HCT116 (cell line): ENCODE measurements at regions not wholly inside any gene's neighbourhood (a gene's known extent, or its start where the extent isn't known, plus 50 kb on each side); places are given as distances from the start of the nearest gene placed in this dataset.

Experiments
- ATAC-seq: fragments of 200-7000 bp; cut with Tn5 transposase; 2 replicates; pipeline ENCODE4 v1.9.1; 2020; ENCODE audit warnings: mild to moderate bottlenecking, moderate library complexity
- BruUV-seq: library from RNA; stranded (reverse); fragments of 400-500 nt; replicated peaks from 2 replicates; lab custom pipeline; 2021; lab: Mats Ljungman, UMichigan
- CTCF ChIA-PET: fragments of 300-600 bp; sonication (Branson Sonifier 250); formaldehyde crosslinking; loops from one replicate; lab custom pipeline; 2021; ENCODE audit warnings: antibody characterized with exemption; lab: Charles Lee
- POLR2A ChIA-PET: fragments of 300-600, 350-600 bp; sonication (Branson Sonifier 250); formaldehyde crosslinking; loops from one replicate; lab custom pipeline; 2021; ENCODE audit warnings: antibody characterized with exemption; lab: Charles Lee
- RAD21 ChIA-PET, 2 experiments: fragments of 300-600 bp; sonication (Branson Sonifier 250); formaldehyde crosslinking; loops; one replicate each; lab custom pipeline; 2023; ENCODE audit warnings: low total read pairs in 2 of 2; ENCODE audit not compliant: uncharacterized antibody in 2 of 2, unreplicated experiment in 2 of 2, low non-redundant PET in 1 of 2; lab: Charles Lee
- DNase-seq: peaks from one replicate; pipeline ENCODE4 v3.0.0-alpha.2; 2010; ENCODE audit warnings: low read depth, low spot score
- H2AFZ ChIP-seq: fragments of 200-600 bp; shearing (Covaris generic), sonication (generic); 2 replicates; pipeline ENCODE4 v1.6.1; 2017; ENCODE audit warnings: low read depth, mixed run types, mixed read lengths, antibody characterized with exemption, low read length; ENCODE audit not compliant: poor library complexity, severe bottlenecking
- H3K27ac ChIP-seq: 2 replicates; pipeline ENCODE4 v1.5.1; 2012; ENCODE audit warnings: low read depth, low read length
- H3K27me3 ChIP-seq: fragments of 200-600 bp; sonication (generic); 2 replicates; pipeline ENCODE4 v1.6.1; 2016; ENCODE audit warnings: mixed run types, low read length, mixed read lengths; ENCODE audit not compliant: insufficient read depth
- H3K36me3 ChIP-seq, 2 experiments: fragments of 200-500 bp in 1 of 2; fragments of 200-600 bp in 1 of 2; sonication (Bioruptor generic) in 1 of 2; sonication (generic) in 1 of 2; 2 replicates each; pipeline versions ENCODE4 v1.5.1 to v1.6.1; 2014 to 2016; ENCODE audit warnings: low read length in 2 of 2, inconsistent platforms in 1 of 2, mixed read lengths in 1 of 2, mixed run types in 1 of 2; ENCODE audit not compliant: insufficient read depth in 2 of 2, control insufficient read depth in 1 of 2
- H3K4me1 ChIP-seq, 2 experiments: fragments of 200-600 bp in 1 of 2; sonication (generic) in 1 of 2; 2 replicates each; pipeline versions ENCODE4 v1.5.1 to v1.6.1; 2012 to 2017; ENCODE audit warnings: low read length in 2 of 2, inconsistent platforms in 1 of 2, mild to moderate bottlenecking in 1 of 2, mixed read lengths in 1 of 2, mixed run types in 1 of 2, moderate library complexity in 1 of 2; ENCODE audit not compliant: insufficient read depth in 2 of 2, control insufficient read depth in 1 of 2
- H3K4me2 ChIP-seq: fragments of 200-600 bp; sonication (generic); 2 replicates; pipeline ENCODE4 v1.6.1; 2017; ENCODE audit warnings: mixed run types, low read length, mixed read lengths
- H3K4me3 ChIP-seq, 2 experiments: fragments of 200-600 bp in 1 of 2; sonication (generic) in 1 of 2; replicated peaks in 1 of 2; 2 replicates each; pipeline ENCODE4 v1.5.1; 2011 to 2016; ENCODE audit warnings: low read length in 2 of 2, control low read depth in 1 of 2, low read depth in 1 of 2, mild to moderate bottlenecking in 1 of 2, mixed read lengths in 1 of 2, mixed run types in 1 of 2
- H3K79me2 ChIP-seq: fragments of 200-600 bp; sonication (generic); 2 replicates; pipeline ENCODE4 v1.6.1; 2017; ENCODE audit warnings: mild to moderate bottlenecking, mixed run types, low read length, moderate library complexity, mixed read lengths; ENCODE audit not compliant: insufficient read depth
- H3K9ac ChIP-seq: fragments of 200-600 bp; sonication (generic); 2 replicates; pipeline ENCODE4 v1.6.1; 2016; ENCODE audit warnings: low read length, mixed read lengths
- H3K9me2 ChIP-seq: fragments of 200-600 bp; sonication (generic), shearing (Covaris generic); 2 replicates; pipeline ENCODE4 v1.6.1; 2017; ENCODE audit warnings: mixed run types, mild to moderate bottlenecking, moderate library complexity; ENCODE audit not compliant: insufficient read depth
- H3K9me3 ChIP-seq, 2 experiments: fragments of 200-500 bp in 1 of 2; fragments of 200-600 bp in 1 of 2; sonication (Bioruptor generic) in 1 of 2; sonication (generic) in 1 of 2; 2 replicates each; pipeline ENCODE4 v1.6.1; 2014 to 2017; ENCODE audit warnings: low read length in 2 of 2, mixed read lengths in 2 of 2, inconsistent platforms in 1 of 2, low read depth in 1 of 2, mild to moderate bottlenecking in 1 of 2, mixed run types in 1 of 2, moderate library complexity in 1 of 2; ENCODE audit not compliant: control insufficient read depth in 1 of 2, insufficient read depth in 1 of 2
- H4K20me1 ChIP-seq: fragments of 200-600 bp; sonication (generic), shearing (Covaris generic); 2 replicates; pipeline ENCODE4 v1.6.1; 2017; ENCODE audit warnings: mixed run types, mild to moderate bottlenecking, moderate library complexity; ENCODE audit not compliant: insufficient read depth
- EZH2phosphoT487 ChIP-seq: fragments of 200-600 bp; IDR thresholded peaks from 2 replicates; pipeline ENCODE4 v1.6.1; 2018; ENCODE audit warnings: antibody characterized with exemption, borderline replicate concordance
- JUND ChIP-seq: IDR thresholded peaks from 2 replicates; pipeline ENCODE4 v1.6.1; 2012
- SIN3A ChIP-seq: IDR thresholded peaks from 2 replicates; pipeline ENCODE4 v1.6.1; 2012; ENCODE audit warnings: low read depth
- SP1 ChIP-seq: IDR thresholded peaks from 2 replicates; pipeline ENCODE4 v1.6.1; 2012; ENCODE audit warnings: low read depth
- SRF ChIP-seq: IDR thresholded peaks from 2 replicates; pipeline ENCODE4 v1.6.1; 2012; ENCODE audit warnings: low read depth
- TCF7L2 ChIP-seq: IDR thresholded peaks from 2 replicates; pipeline ENCODE4 v1.7.0; 2011; ENCODE audit warnings: borderline replicate concordance, inconsistent platforms; ENCODE audit not compliant: insufficient read depth, insufficient read length; ENCODE audit errors: extremely low read depth
- ZNF274 ChIP-seq: fragments of 200-500 bp; sonication (Bioruptor generic); IDR thresholded peaks from 2 replicates; pipeline ENCODE4 v1.6.1; 2014; ENCODE audit warnings: mild to moderate bottlenecking, low read depth, low read length, inconsistent platforms
- intact Hi-C: fragments of 100-400 bp; cut with micrococcal nuclease; formaldehyde crosslinking; loops from 2 replicates; pipeline ENCODE4 v1.10.0; 2022
- TF ChIP-seq, protein P1 (sequence below): IDR thresholded peaks from 2 replicates; pipeline ENCODE4 v1.6.1; 2012; ENCODE audit warnings: low read depth
- TF ChIP-seq, protein P2 (sequence below): IDR thresholded peaks from 2 replicates; pipeline ENCODE4 v1.6.1; 2011; ENCODE audit warnings: mild to moderate bottlenecking, low read length, moderate library complexity; ENCODE audit not compliant: insufficient replicate concordance; ENCODE audit errors: extremely low read depth

- Histone ChIP-seq H3K27ac (no peak overlapping the region), H3K27me3 (peaks cover 36% of the 10 kb centered on the region), H3K79me2 (no peaks in the 10 kb centered on the region), H3K4me3 (no peak overlapping the region), H4K20me1 (no peaks in the 10 kb centered on the region), H3K9me2 (no peaks in the 10 kb centered on the region), H3K4me1 (no peaks in the 10 kb centered on the region), H2AFZ (no peak overlapping the region), H3K4me2 (no peak overlapping the region), H3K36me3 (no peaks in the 10 kb centered on the region), H3K9me3 (no peaks in the 10 kb centered on the region), H3K9ac (no peak overlapping the region)
- intact Hi-C loops, result no loop called here
- ATAC-seq, result no peak
- CTCF ChIA-PET, result no interaction called here
- BruUV-seq, result no TSS peak
- DNase-seq, result no peak
- no peak for TF ChIP-seq SIN3A
- no peak for TF ChIP-seq JUND
- RAD21 ChIA-PET, result no interaction called here
- POLR2A ChIA-PET, result no interaction called here
Observed at GRCh38 chr11:19536131-19536530, 176.5 kb upstream of the NAV2 start.

- Histone ChIP-seq H3K27ac (no peak overlapping the region), H3K79me2 (no peaks in the 10 kb centered on the region), H3K27me3 (peaks cover 47% of the 10 kb centered on the region), H3K9me2 (no peaks in the 10 kb centered on the region), H3K4me2 (no peak overlapping the region), H2AFZ (no peak overlapping the region), H3K9ac (no peak overlapping the region), H3K4me3 (no peak overlapping the region), H3K36me3 (no peaks in the 10 kb centered on the region), H4K20me1 (no peaks in the 10 kb centered on the region), H3K4me1 (no peaks in the 10 kb centered on the region), H3K9me3 (no peaks in the 10 kb centered on the region)
- ChIA-PET RAD21 (no interaction called here), CTCF (no interaction called here), POLR2A (no interaction called here)
- intact Hi-C loops, result loop anchor here (5.0 kb wide), 1 partner anchor 52 kb away; no protein-coding TSS in a partner anchor
- DNase-seq, result no peak
- no peak for ATAC-seq
- no TSS peak for BruUV-seq
- TF ChIP-seq, protein P1, sequence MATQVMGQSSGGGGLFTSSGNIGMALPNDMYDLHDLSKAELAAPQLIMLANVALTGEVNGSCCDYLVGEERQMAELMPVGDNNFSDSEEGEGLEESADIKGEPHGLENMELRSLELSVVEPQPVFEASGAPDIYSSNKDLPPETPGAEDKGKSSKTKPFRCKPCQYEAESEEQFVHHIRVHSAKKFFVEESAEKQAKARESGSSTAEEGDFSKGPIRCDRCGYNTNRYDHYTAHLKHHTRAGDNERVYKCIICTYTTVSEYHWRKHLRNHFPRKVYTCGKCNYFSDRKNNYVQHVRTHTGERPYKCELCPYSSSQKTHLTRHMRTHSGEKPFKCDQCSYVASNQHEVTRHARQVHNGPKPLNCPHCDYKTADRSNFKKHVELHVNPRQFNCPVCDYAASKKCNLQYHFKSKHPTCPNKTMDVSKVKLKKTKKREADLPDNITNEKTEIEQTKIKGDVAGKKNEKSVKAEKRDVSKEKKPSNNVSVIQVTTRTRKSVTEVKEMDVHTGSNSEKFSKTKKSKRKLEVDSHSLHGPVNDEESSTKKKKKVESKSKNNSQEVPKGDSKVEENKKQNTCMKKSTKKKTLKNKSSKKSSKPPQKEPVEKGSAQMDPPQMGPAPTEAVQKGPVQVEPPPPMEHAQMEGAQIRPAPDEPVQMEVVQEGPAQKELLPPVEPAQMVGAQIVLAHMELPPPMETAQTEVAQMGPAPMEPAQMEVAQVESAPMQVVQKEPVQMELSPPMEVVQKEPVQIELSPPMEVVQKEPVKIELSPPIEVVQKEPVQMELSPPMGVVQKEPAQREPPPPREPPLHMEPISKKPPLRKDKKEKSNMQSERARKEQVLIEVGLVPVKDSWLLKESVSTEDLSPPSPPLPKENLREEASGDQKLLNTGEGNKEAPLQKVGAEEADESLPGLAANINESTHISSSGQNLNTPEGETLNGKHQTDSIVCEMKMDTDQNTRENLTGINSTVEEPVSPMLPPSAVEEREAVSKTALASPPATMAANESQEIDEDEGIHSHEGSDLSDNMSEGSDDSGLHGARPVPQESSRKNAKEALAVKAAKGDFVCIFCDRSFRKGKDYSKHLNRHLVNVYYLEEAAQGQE, result no peak
- no peak for TF ChIP-seq ZNF274
- TF ChIP-seq SP1, result no peak
- no peak for TF ChIP-seq EZH2phosphoT487
- TF ChIP-seq TCF7L2, result no peak
- TF ChIP-seq, protein P2, sequence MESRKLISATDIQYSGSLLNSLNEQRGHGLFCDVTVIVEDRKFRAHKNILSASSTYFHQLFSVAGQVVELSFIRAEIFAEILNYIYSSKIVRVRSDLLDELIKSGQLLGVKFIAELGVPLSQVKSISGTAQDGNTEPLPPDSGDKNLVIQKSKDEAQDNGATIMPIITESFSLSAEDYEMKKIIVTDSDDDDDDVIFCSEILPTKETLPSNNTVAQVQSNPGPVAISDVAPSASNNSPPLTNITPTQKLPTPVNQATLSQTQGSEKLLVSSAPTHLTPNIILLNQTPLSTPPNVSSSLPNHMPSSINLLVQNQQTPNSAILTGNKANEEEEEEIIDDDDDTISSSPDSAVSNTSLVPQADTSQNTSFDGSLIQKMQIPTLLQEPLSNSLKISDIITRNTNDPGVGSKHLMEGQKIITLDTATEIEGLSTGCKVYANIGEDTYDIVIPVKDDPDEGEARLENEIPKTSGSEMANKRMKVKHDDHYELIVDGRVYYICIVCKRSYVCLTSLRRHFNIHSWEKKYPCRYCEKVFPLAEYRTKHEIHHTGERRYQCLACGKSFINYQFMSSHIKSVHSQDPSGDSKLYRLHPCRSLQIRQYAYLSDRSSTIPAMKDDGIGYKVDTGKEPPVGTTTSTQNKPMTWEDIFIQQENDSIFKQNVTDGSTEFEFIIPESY, result no peak
- TF ChIP-seq SIN3A, result no peak
- TF ChIP-seq JUND, result no peak
- TF ChIP-seq SRF, result no peak
Observed at GRCh38 chr11:19530505-19530904, 182.1 kb upstream of the NAV2 start.
